Tibial nerve (tissue), 4 donors: ENCODE measurements at regions not wholly inside any gene's neighbourhood (a gene's known extent, or its start where the extent isn't known, plus 50 kb on each side); places are given as distances from the start of the nearest gene placed in this dataset.
A peak's percentile ranks its signal among the peaks of the same experiment; 100 is the strongest.

Source experiments
- DNase-seq, 2 donors: peaks; one replicate each; pipeline ENCODE4 v3.0.0-alpha.2; 2019; ENCODE audit warnings: low spot score in 2 of 2
- H3K27ac ChIP-seq, 4 donors: fragments of 200-600 bp; sonication (generic) in 3 of 4; one replicate each; pipeline ENCODE4 v1.5.1; 2017 to 2019; ENCODE audit warnings: mild to moderate bottlenecking in 1 of 4
- H3K27me3 ChIP-seq, 2 donors: fragments of 200-600 bp; sonication (generic) in 1 of 2; one replicate each; pipeline versions ENCODE4 v1.5.1 to v1.6.0; 2017 to 2019
- H3K36me3 ChIP-seq, 3 donors: fragments of 200-600 bp; sonication (generic); one replicate each; pipeline ENCODE4 v1.5.1; 2018 to 2019
- H3K4me1 ChIP-seq, 4 donors: fragments of 200-600 bp; sonication (generic) in 3 of 4; one replicate each; pipeline ENCODE4 v1.5.1; 2017 to 2019
- H3K4me3 ChIP-seq, 4 donors: fragments of 200-600 bp; sonication (generic) in 3 of 4; one replicate each; pipeline ENCODE4 v1.5.1; 2017 to 2019; ENCODE audit warnings: mild to moderate bottlenecking in 1 of 4, moderate library complexity in 1 of 4
- H3K9me3 ChIP-seq, 4 donors: fragments of 200-600 bp; sonication (generic) in 3 of 4; one replicate each; pipeline ENCODE4 v1.5.1; 2017 to 2019
- EP300 ChIP-seq, 2 donors: sonication (generic); formaldehyde crosslinking; IDR thresholded peaks; one replicate each; pipeline ENCODE4 v1.6.1; 2017; ENCODE audit warnings: antibody characterized with exemption in 2 of 2, mild to moderate bottlenecking in 1 of 2
- POLR2A ChIP-seq, 2 donors: fragments of 450-650 bp; IDR thresholded peaks; one replicate each; pipeline ENCODE4 v1.6.1; 2017; ENCODE audit warnings: antibody characterized with exemption in 2 of 2, mild to moderate bottlenecking in 2 of 2, moderate library complexity in 2 of 2
- WGBS, 2 donors: methylation state at CpG; one replicate each; pipeline ENCODE4 v1.1.5; 2018; 5-methylcytosine and 5-hydroxymethylcytosine counted together
- TF ChIP-seq, protein P1 (sequence below), 5 experiments: fragments of 200-600 bp in 3 of 5; fragments of 450-650 bp in 2 of 5; sonication (generic) in 3 of 5; IDR thresholded peaks; one replicate each; pipeline ENCODE4 v1.5.1; 2016 to 2019; ENCODE audit warnings: antibody characterized with exemption in 5 of 5, mild to moderate bottlenecking in 3 of 5, moderate library complexity in 2 of 5

- Histone ChIP-seq H3K36me3 (no peaks in the 10 kb centered on the region), H3K4me3 (no peak overlapping the region), H3K27ac (peak overlapping the region in 2 of 4 donors; percentile 3 to 36), H3K4me1 (peaks cover 0 to 18% (median 0%) of the 10 kb centered on the region in 4 donors), H3K27me3 (no peaks in the 10 kb centered on the region), H3K9me3 (no peaks in the 10 kb centered on the region)
- TF ChIP-seq, protein P1, sequence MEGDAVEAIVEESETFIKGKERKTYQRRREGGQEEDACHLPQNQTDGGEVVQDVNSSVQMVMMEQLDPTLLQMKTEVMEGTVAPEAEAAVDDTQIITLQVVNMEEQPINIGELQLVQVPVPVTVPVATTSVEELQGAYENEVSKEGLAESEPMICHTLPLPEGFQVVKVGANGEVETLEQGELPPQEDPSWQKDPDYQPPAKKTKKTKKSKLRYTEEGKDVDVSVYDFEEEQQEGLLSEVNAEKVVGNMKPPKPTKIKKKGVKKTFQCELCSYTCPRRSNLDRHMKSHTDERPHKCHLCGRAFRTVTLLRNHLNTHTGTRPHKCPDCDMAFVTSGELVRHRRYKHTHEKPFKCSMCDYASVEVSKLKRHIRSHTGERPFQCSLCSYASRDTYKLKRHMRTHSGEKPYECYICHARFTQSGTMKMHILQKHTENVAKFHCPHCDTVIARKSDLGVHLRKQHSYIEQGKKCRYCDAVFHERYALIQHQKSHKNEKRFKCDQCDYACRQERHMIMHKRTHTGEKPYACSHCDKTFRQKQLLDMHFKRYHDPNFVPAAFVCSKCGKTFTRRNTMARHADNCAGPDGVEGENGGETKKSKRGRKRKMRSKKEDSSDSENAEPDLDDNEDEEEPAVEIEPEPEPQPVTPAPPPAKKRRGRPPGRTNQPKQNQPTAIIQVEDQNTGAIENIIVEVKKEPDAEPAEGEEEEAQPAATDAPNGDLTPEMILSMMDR (IDR thresholded peaks at IDR 0.05) = no peak
- no peak for TF ChIP-seq EP300 (IDR thresholded peaks at IDR 0.05)
- no peak for TF ChIP-seq POLR2A (IDR thresholded peaks at IDR 0.05)
- no peak for DNase-seq
- WGBS, 2 donors = 50 to 55% methylated on average over 1 of the region's 1 CpG
Measured at GRCh38 chr18:22608847-22609246, 191.1 kb upstream of the CTAGE1 start.

DNA sequence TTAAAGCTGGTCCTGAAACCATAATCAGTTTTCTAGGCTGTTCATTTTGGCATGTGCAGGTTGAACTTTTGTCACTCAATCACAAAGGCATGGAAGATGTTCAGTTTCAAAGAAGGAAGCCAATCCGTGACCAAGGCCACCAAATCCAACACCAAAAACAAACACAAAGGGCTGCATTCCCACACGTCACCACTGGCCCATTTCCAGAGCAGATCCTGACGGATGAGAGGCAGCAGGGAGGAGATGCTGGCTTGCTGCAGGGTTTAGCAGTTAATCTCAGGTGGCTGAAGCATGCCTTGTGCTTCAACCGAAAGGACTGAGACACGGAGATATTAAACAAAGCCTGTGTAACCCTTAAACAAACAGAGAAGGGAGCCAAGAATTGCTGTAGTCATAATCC is 191.9 kb upstream of the CTAGE1 start:
- DNase-seq = peak in 1 of 2 donors; percentile 31

GRCh38 chr18:22613058-22613690 is 195.5 kb upstream of the CTAGE1 start:
- WGBS, 2 donors = 83 to 86% methylated on average over 18 of the region's 18 CpGs
- Histone ChIP-seq H3K27ac (no peak overlapping the region), H3K36me3 (no peaks in the 10 kb centered on the region), H3K4me3 (no peak overlapping the region), H3K9me3 (no peaks in the 10 kb centered on the region), H3K4me1 (peaks cover 0 to 5% (median 0%) of the 10 kb centered on the region in 4 donors), H3K27me3 (no peaks in the 10 kb centered on the region)
- TF ChIP-seq EP300 (IDR thresholded peaks at IDR 0.05) = no peak
- DNase-seq = no peak

More for the DNA sequence above, 191.9 kb upstream of the CTAGE1 start:
- Histone ChIP-seq H3K4me3 (no peak overlapping the region), H3K9me3 (no peaks in the 10 kb centered on the region), H3K27me3 (no peaks in the 10 kb centered on the region), H3K36me3 (no peaks in the 10 kb centered on the region), H3K4me1 (peaks cover 0 to 13% (median 0%) of the 10 kb centered on the region in 4 donors), H3K27ac (peak overlapping the region in 1 of 4 donors; percentile 7)
- WGBS, 2 donors = 28 to 29% methylated on average over 5 of the region's 5 CpGs
- TF ChIP-seq POLR2A (IDR thresholded peaks at IDR 0.05) (no peak), EP300 (IDR thresholded peaks at IDR 0.05) (peak in 1 of 2 donors; percentile 27)
- TF ChIP-seq, protein P1 (IDR thresholded peaks at IDR 0.05) = no peak

GRCh38 chr18:22613788-22614187 is 196.1 kb upstream of the CTAGE1 start:
- Histone ChIP-seq H3K9me3 (no peaks in the 10 kb centered on the region), H3K27me3 (no peaks in the 10 kb centered on the region), H3K4me1 (peaks cover 0 to 5% (median 0%) of the 10 kb centered on the region in 4 donors), H3K27ac (no peak overlapping the region), H3K4me3 (no peak overlapping the region), H3K36me3 (no peaks in the 10 kb centered on the region)
- TF ChIP-seq, protein P1 (IDR thresholded peaks at IDR 0.05) = no peak
- TF ChIP-seq POLR2A (IDR thresholded peaks at IDR 0.05) (no peak), EP300 (IDR thresholded peaks at IDR 0.05) (no peak)
- WGBS, 2 donors = 71 to 72% methylated on average over 3 of the region's 3 CpGs
- no peak for DNase-seq

GRCh38 chr18:22623513-22623912 is 205.8 kb upstream of the CTAGE1 start:
- no peak for DNase-seq
- H3K9me3 ChIP-seq = peaks cover 0 to 4% (median 0%) of the 10 kb centered on the region in 4 donors
- H3K27ac ChIP-seq = no peak overlapping the region
- WGBS, 2 donors = 90 to 92% methylated on average over 5 of the region's 5 CpGs
- H3K27me3 ChIP-seq = no peaks in the 10 kb centered on the region
- H3K4me3 ChIP-seq = no peak overlapping the region
- no peaks in the 10 kb centered on the region for H3K4me1 ChIP-seq
- H3K36me3 ChIP-seq = no peaks in the 10 kb centered on the region
- no peak for TF ChIP-seq POLR2A (IDR thresholded peaks at IDR 0.05)
- no peak for TF ChIP-seq EP300 (IDR thresholded peaks at IDR 0.05)
- TF ChIP-seq, protein P1 (IDR thresholded peaks at IDR 0.05) = no peak
